Activated CD4-positive, alpha-beta T cell treated with anti-CD3 and anti-CD28 coated beads, Interleukin-2, amount 50 U/mL, for 24 hours (primary cell): ENCODE measurements at regions not wholly inside any gene's neighbourhood (a gene's known extent, or its start where the extent isn't known, plus 50 kb on each side); places are given as distances from the start of the nearest gene placed in this dataset.

ENCODE experiments used
- DNase-seq, 2 donors: peaks; one replicate each; pipeline ENCODE4 v3.0.0-alpha.2; 2020; ENCODE audit warnings: low read depth in 1 of 2, low spot score in 1 of 2

DNA sequence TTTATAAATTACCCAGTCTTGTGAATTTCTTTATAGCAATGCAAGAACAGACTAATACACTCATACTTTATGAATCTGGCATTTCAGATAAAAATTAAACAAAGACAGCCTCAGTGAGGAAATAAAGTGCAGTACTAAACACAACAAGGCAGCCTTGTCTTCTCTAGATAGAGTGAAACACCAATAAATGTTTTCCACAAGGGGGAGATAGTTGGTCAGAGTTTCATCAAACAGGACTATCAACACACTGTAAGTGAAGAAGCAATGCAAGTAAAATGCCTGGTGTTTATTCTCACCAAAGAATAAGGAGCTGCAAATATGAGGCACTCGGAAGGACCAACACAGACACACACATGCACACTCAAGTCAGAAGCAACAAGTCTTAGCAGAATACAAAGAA is 62.8 kb downstream of the FAM9B start:
- no peak for DNase-seq

DNA sequence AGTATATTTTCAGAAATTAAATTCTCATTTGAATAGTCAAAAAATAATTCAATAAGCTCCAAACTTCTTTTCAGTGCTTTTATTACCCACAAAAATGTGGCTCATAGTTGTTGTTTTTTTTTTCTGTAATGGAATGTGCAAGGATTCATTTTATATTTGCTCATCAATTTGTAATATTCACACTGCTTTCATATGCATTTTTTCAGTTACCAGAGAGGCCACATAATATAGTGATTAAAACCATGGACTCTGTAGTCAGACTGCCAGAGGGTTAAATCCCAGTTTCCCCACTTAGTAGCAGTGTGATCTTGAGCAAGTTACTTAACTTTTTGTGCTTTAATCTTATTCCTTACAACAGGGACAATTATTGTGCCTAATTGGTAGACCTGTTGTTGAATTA is 64.5 kb downstream of the FAM9B start:
- DNase-seq, result no peak

DNA sequence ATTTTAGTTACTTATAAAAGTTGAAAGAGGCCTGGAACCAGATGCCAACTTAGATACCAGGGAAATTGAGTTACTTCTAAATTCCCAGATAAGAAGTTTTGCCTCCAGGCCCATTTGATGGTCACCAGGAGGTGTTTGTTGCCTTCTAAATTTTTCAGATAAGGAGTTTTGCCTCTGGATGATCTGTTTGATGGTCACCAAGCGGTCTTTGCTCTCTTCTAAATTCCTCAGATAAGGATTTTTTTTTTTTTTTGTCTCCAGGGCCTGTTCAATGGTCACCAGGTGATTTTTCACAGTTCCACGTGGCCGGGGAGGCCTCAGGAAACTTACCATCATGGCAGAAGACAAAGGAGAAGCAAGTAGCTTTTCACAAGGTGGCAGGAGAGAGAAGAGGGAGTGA is 66.5 kb downstream of the FAM9B start:
- DNase-seq, result no peak

DNA sequence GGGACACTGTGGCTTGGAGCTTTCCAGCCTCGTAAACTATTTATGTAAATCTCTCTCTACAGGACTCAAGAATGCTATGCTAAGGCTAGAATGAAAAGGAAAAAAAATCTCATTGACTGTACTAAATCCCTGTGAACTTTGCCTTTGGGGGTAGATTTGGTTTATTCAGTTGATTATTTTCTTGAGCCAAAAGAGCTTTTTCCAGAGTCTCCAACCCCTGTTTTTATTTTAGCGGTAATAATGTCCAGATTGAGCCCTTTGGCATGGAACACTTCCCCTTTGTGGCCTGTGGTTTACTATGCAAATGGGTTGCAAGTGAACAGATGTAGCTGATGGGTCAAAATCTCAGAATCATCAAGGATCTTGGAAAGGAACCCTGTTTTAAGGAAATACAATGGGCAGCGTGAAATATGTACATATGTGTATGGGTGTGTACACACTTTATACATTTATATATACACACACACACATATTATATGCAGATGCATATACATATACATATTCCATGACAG is 72.9 kb downstream of the FAM9B start:
- DNase-seq, result no peak

DNA sequence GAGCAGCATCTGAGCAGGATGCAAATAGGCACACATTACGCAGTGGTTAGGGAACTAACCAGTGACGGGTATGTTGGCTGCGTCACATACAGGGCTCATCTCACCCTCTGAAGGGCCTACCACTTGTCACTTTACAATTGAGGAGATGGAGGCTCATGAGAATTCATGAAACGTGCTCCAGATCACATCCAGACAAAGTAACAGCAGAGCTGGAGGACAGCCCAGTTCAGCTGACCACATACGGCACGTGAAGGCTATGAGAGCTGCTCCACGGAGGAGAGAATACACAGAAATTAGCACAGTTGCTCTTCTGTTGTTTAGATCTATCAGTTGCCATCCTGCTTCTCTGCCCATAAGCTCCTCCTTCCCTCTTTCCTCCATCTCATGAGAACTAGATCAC is 78.4 kb downstream of the FAM9B start:
- DNase-seq, result no peak

DNA sequence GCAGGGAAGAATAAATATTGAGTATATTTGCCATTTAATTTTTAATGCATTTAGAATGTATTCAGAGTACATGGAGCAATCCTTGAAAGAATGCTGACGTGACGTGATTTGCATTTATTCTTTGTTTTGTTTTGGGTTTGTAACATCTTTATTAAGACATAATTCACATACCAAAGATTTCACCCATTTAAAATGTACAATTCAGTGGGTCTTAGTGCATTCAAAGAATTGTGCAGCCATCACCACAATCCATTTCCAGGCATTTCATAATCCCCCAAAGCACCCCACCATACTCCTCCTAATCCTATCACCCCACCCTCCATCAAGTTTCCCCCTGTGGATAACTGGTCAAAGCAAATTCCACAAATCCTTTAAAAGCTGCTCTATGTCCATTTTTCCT is 87.4 kb downstream of the FAM9B start:
- no peak for DNase-seq

DNA sequence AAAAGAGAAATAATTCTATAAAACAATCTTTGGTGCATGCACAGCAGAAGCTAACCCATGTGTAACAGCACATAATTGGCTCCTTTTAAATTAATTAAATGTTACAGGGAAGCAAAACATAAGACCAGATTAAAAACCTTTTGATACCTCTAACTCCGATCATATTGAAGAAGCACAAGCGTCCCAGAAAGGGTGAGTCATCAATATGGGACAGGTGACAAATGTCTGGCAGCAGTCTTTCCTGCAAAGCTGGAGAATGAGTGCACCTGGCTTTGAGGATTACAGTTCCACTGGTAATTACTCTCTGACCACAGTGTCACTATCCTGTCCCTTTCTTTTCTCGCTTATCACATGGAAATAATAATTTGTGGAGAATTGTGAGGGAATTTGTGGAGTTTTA is 94.6 kb downstream of the FAM9B start:
- no peak for DNase-seq

DNA sequence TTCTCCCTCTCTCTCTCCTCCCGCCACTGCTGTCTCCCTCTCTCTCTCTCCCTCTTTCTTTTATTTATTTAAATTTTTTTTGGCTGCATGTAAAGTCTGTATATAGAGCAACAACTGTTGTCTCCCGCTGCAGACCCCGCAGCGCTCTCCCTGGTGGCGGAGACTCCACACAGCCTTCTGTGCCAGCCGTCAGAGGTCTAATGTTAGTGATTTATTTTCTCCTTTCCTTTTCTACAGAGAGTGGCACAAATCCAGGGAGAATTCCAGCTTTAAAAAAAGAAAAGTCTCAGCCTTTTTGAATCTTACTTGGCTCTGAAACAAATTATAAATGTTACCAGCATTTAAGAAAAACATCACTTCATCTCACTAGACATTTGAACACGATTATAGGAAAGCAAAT is 106.2 kb downstream of the FAM9B start:
- DNase-seq, result no peak

DNA sequence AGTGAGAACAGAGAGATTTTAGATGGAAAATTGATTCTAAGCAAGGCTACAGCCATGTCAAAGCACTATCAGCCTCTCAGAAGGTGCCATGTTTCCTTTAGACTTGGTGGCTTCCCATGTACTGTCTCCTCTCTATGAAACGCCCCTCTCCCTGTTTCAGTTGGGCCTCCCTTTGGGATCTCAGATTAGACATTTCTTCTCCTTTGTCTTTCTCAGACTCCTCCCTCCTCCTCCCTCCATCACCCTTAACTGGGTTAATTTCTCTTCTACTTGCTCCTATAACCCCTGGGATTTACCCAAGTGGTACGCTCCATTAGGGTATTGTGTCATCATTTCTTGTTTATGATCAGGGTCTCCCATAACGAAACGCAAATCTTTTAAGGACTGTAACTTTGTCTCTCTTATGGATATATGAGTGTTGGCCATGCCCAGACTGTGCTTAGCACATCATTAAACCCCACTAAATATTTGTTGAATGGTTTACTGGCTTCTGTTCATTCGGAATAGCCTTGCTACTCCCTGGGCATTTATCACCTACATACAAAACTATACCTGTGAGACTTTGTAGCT is 106.8 kb downstream of the FAM9B start:
- no peak for DNase-seq

DNA sequence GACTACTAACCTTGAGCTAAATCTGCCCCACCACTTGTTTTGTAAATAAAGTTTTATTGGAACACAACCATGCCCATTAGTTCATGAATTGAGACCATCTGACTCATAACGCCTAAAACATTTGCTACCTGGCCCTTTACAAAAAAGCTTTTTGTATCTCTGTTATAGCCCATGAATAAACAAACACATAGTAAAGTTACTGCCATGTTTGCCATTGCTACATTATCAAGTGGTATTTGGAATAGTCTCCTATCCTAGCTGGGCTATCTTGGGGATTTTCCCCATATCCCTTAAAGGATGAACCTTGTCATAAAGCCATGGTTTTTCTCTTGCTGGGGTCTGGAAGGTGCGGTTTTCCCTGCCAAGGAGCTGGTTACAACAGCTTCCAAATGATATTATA is 112.3 kb downstream of the FAM9B start:
- no peak for DNase-seq

DNA sequence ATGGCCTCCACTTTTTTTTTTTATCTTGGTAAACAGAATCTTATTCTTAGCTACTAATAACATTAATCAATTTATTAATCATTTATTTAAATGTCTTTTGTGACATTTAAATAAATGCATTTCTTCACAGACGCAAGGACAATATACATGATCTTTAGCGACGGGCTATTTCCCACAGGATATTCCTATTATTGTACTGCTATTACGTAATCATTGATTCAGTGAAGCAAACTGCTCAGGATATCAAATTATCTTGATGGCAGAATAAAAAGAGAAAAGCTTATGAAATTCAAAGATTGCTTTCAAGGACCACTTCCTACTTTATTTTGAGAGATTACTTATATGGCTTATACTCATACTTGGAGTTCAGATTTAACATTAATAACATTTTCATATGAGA is 114.1 kb downstream of the FAM9B start:
- no peak for DNase-seq

DNA sequence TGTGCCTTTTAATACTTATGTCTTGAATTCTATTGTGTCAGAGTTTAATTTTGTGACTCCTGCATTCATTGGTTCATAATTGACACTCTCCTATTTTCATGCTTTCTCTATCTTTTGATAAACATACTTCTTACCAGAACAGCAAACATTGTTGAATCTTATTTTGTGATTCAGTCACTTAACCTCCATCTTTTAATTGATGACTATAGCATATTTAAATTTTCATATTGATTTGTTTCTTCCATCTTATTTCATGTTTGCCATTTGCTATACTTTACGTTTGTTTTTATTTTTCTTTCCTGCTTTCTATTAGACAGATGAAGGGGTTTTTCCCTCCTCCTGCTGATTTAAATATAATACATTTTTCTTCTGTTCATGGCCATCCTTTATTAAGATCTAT is 115.5 kb upstream of the FAM9A start:
- DNase-seq, result no peak

DNA sequence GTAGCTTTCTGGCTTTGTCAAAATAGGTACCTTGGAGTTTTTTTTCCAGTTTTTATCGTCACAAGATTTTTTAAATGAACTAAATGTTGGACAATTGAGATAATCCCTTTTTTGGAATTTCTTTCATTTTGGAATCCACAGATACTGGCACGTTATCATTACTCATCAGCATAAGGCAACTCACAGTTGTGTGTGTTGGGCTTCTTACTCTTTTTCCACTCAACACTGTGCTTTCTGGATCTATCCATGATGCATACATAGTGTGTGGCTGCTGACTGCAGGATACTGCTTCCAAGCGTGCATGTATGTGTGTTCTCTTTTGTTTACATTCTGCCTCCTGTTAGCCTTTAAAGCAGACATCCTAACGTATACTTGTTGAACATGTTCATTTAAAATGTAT is 113.5 kb upstream of the FAM9A start:
- DNase-seq, result no peak

DNA sequence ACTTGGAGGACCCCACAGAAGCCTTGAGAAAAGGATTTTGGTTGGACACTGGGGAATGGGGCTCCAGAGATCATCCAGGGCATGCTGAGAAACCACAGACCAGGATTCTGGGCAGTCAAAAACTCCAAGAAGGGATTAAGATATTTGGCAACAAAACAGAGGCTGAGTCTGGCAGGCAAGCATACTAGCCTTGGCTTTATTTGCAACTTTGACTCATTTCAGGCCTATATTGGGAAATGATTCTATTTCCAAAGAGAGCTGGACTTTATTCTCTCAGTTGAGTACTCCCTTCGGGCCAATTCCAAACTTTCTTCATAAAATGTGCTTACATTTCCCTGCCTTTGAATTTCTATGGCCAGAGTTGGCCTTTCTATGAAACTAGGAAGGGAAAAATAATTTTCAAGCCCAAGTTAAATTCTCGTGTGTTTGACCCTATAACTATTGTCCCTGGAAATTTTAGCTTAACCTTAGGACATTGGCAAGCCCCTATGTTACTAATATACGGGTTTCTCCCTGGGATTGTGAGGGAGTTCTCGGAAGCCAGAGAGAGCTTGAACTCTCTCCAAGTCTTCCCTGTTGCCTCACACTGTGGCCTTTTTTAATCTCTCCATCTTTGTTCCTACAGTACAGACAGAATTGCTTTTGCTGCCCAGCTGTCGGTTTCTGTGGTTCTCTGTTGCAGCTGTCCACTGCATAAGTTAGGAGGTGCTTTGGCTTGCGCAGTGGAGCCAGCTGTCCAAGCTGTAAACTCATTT is 112.6 kb upstream of the FAM9A start:
- no peak for DNase-seq

DNA sequence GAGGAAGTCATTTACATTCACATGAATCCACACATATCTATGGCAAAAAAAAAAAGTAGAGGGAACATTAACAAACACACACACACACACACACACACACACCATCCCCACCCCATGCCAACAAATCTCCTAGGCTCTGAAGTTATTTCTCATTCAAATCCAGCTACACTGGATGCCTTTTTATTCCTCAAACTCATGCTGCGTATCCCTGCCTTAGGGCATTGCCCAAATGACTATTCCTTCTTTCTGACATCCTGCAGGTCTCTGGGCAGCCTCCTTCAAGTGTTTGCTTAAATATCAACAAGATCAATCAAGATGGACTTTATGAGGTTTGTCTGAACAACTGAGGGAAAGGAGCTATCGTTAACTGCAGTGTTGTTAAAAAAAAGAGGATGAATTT is 106.5 kb upstream of the FAM9A start:
- no peak for DNase-seq

DNA sequence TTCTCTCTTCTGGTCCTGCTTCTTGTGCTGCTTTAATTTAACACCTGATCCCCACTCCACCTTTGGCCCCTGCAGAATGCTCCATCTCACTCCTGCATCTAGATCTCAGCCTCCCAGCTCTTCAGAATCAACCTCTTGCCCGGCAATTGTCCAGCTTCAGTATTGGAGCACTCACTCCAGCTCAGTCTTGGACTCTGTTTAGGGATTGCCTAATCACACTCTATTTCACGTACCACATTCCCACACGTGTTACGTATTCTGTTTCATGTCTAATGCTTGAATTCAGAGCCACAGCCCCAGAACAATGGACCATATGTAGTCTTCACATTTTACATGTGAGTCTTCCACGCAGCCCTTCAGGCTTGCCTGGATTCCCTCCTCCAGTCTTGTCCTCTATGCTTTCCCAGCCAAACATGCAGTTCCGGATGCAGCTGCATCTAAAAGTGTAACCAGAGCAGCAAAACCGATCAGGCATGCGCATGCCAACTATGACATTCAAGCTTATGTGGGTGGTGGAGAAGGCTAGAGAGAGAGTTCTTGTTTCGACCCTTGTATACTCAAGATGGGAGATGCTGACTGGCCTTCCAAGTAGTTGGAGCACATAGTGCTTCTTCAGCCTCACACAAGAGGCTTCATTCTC is 105.2 kb upstream of the FAM9A start:
- DNase-seq, result no peak

DNA sequence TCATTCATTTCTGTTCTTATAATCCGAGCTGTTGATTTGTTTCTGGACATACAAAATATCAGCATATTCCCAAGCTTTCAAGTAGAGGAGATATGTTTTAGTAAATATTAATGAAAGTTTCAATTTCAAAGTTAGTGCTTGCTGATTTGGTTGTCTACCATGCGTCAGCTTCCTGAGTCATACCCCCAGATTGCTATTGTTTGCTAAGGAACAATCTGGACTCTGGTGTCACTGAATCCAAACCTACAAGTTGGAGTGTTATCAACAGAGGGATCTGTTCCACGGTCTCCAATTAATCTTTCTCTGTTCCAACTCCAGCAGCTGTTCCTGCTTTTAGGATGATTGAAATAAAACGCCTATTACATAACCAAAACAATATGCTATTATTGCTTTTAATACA is 96.1 kb upstream of the FAM9A start:
- no peak for DNase-seq

DNA sequence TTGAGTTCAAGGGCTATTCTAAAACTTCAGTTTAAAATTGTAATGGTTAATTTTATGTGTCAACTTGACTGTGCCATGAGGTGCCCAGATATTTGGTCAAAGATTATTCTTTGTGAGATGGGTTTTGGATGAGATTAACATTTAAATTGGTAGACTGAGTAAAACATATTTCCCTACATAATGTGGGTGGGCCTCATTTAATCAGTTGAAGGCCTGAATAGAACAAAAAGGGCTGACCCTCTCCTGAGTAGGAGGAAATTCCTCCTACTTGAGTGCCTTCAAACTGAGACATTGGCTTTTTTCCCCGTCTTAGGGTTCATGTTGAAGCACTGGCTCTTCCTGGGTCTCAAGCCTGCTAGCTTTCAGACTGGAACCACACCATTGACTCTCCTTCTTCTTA is 89.6 kb upstream of the FAM9A start:
- no peak for DNase-seq

DNA sequence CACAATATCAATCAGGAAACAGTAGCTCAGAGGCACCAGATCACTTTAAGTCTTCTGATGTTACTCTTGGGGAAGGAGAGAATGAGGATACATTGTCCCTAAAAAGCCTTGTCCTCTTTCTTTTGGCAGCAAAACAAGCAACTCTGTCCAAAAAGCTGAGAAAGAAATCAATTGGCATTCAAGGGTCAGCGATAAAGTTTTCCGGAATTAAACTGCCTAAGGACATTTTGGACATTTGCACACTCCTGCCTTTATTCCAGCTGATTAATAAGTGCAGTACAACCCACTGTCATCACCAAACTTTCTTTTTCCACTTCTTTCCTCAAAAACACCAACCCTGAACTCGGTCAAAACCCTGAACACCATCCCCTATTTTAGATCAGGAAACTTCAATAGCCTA is 85.8 kb upstream of the FAM9A start:
- DNase-seq, result no peak

DNA sequence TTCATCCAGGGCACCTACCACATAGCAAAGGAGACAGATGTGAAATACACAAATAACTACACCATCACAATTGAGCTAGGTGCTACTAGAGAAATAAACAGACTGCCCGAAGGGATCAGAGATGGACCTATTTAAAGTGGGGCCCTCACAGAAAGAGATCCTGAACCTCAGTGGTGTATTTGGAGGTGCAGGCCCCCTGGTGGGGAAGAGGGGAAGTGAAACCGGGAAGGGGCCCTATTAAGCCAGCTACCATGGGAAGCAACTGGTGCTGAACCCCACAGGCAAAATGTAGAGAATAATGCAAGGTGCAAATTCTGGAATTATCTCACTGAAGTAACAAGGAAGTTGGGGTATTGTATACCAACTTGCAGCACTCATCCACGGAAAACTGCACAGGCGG is 78.6 kb upstream of the FAM9A start:
- DNase-seq, result peak in 1 of 2 donors; percentile 2

DNA sequence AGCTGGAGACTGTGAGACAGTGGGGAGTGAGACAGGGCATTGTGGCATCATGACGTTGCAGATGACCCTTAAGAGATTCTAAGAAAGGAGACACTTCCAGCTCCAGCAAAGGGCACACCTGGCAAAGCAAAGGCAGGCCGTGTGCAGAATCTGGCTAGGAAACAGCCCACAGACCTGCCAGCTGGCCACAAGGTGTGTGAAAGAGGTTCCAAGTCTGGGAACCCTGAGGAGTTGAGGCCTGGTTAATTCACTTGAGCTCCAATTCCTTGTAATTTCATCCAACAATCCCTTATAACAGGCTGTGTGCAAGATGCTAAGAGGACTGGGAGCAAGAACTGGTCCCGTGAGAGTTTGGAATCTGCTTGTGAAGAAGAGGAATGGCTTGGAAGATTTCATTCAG is 72.8 kb upstream of the FAM9A start:
- DNase-seq, result no peak

DNA sequence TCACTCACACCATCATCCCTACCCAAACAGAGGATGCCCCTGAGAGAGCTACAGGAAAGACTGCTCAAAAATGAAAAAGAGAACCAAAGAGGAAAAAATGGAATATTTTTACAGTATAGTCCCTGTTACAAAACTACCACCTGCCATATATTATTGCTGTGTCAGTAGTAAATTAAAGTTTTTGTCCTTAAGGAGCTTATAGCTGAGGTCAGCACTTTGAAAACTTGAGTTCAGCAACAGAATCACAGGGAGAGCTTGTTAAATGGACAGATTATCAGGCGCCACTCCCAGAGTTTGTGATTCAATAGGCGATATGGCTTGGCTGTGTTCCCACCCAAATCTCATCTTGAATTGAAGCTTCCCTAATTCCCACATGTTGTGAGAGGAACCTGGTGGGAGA is 71.9 kb upstream of the FAM9A start:
- DNase-seq, result no peak

DNA sequence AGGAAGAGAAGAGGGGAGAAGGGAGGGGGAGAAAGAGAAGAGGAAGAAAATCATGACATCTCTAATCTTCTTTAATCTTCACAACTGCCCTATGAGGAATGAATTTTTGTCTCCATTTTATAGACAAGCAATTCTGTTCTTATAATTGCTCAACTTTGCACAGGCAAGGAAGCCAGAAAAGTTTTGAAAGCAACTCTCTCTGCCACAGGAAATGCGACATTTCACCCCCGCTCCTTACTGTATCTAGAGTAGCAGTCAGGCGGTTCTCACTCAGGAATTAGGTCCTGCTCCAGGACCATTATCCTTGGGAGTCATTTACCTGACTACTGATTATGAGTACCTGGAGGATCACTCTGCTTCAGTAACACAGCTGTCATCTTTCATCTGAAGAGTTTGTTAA is 69.2 kb upstream of the FAM9A start:
- no peak for DNase-seq
